ENCODE measurements at regions not wholly inside any gene's neighbourhood (a gene's known extent, or its start where the extent isn't known, plus 50 kb on each side); places are given as distances from the start of the nearest gene placed in this dataset.

- TF ChIP-seq SUZ12 (IDR thresholded peaks at IDR 0.05; ENCODE audit: extremely low read depth, insufficient read depth, insufficient read length) = no peak
- no peak for TF ChIP-seq YY1 (IDR thresholded peaks at IDR 0.05; ENCODE audit: insufficient read depth, insufficient read length)
Observed at GRCh38 chr12:107917912-107918800, 143.7 kb downstream of the ASCL4 start.

Data from NT2/D1 (cell line).